SH-SY5Y (cell line): ENCODE measurements at regions not wholly inside any gene's neighbourhood (a gene's known extent, or its start where the extent isn't known, plus 50 kb on each side); places are given as distances from the start of the nearest gene placed in this dataset.

Source experiments
- GATA2 ChIP-seq: IDR thresholded peaks from 2 replicates; pipeline ENCODE4 v1.6.1; 2011; ENCODE audit warnings: mild to moderate bottlenecking, low read depth, low read length
- GATA3 ChIP-seq: IDR thresholded peaks from 2 replicates; pipeline ENCODE4 v1.6.1; 2011; ENCODE audit warnings: low read depth, mild to moderate bottlenecking, low read length, moderate library complexity

GRCh38 chr3:182215881-182216280, 504.2 kb downstream of the SOX2 start:
- TF ChIP-seq GATA2 (no peak), GATA3 (no peak)
